ENCODE measurements at regions not wholly inside any gene's neighbourhood (a gene's known extent, or its start where the extent isn't known, plus 50 kb on each side); places are given as distances from the start of the nearest gene placed in this dataset.

- TF ChIP-seq ATF3 (IDR thresholded peaks at IDR 0.05) = no peak
- TF ChIP-seq TAF1 (conservative IDR thresholded peaks at IDR 0.05) = no peak
- TF ChIP-seq MAX (IDR thresholded peaks at IDR 0.05) = no peak
Measured at GRCh38 chr6:40195428-40196134, 261.3 kb upstream of the MOCS1 start (continued).

GRCh38 chr6:40194447-40195170 lies 260.3 kb upstream of the MOCS1 start:
- no peak overlapping the region for H3K9ac ChIP-seq (ENCODE audit: low read depth in 1 of 2, low read length in 2 of 2)
- peaks cover 0 to 4% (median 0%) of the 10 kb centered on the region in 4 donors for H3K27me3 ChIP-seq (ENCODE audit: control insufficient read depth in 4 of 4, insufficient read depth in 4 of 4, low read length in 3 of 4)
- TF ChIP-seq HNF4A (conservative IDR thresholded peaks at IDR 0.05) = no peak
- no peak for TF ChIP-seq ATF3 (IDR thresholded peaks at IDR 0.05)
- TF ChIP-seq RXRA (IDR thresholded peaks at IDR 0.05) = no peak
- no peak for TF ChIP-seq EGR1 (IDR thresholded peaks at IDR 0.05; ENCODE audit: low read depth in 2 of 2)
- TF ChIP-seq ZBTB33 (IDR thresholded peaks at IDR 0.05) = no peak
- no peak for TF ChIP-seq REST (IDR thresholded peaks at IDR 0.05)
- TF ChIP-seq FOXA1 (IDR thresholded peaks at IDR 0.05) = no peak
- TF ChIP-seq TAF1 (conservative IDR thresholded peaks at IDR 0.05) = no peak
- TF ChIP-seq NR2F2 (IDR thresholded peaks at IDR 0.05) = no peak
- no peak for TF ChIP-seq MAX (IDR thresholded peaks at IDR 0.05)
- TF ChIP-seq GABPA (IDR thresholded peaks at IDR 0.05 in 1 of 2, conservative IDR thresholded peaks at IDR 0.05 in 1 of 2) = no peak
- no peak for TF ChIP-seq JUND (IDR thresholded peaks at IDR 0.05)
- no peak for TF ChIP-seq FOXA2 (IDR thresholded peaks at IDR 0.05)
- TF ChIP-seq SP1 (IDR thresholded peaks at IDR 0.05) = no peak
- WGBS = 81% methylated on average over 3 of the region's 3 CpGs
- H3K27ac ChIP-seq (ENCODE audit: low read depth in 1 of 2, low read length in 2 of 2) = no peak overlapping the region
- H3K36me3 ChIP-seq (ENCODE audit: control insufficient read depth in 4 of 4, insufficient read depth in 3 of 4, low read depth in 1 of 4, low read length in 3 of 4) = no peaks in the 10 kb centered on the region
- no peaks in the 10 kb centered on the region for H3K4me1 ChIP-seq (ENCODE audit: control insufficient read depth in 4 of 4, insufficient read depth in 4 of 4, low read length in 3 of 4)
- H3K9me3 ChIP-seq (ENCODE audit: control insufficient read depth in 4 of 4, low read length in 3 of 4) = peaks cover 0 to 3% (median 0%) of the 10 kb centered on the region in 4 donors
- no peak overlapping the region for H3K4me3 ChIP-seq (ENCODE audit: low read depth in 1 of 3, low read length in 3 of 3)
- no peak for DNase-seq (ENCODE audit: low spot score)
